ENCODE measurements at regions not wholly inside any gene's neighbourhood (a gene's known extent, or its start where the extent isn't known, plus 50 kb on each side); places are given as distances from the start of the nearest gene placed in this dataset.

- TF ChIP-seq CTCF (IDR thresholded peaks at IDR 0.05; ENCODE audit: insufficient read depth, low read depth, low read length) (no peak), EZH2 (IDR thresholded peaks at IDR 0.05; ENCODE audit: insufficient read depth, low read length) (no peak)
These were observed 244.7 kb downstream of the IRF8 start for GRCh38 chr16:86143666-86144065.

Measured in astrocyte (in vitro differentiated cells and primary cell).